PFSK-1 (cell line): ENCODE measurements at regions not wholly inside any gene's neighbourhood (a gene's known extent, or its start where the extent isn't known, plus 50 kb on each side); places are given as distances from the start of the nearest gene placed in this dataset.

Experiments
- SIN3A ChIP-seq: IDR thresholded peaks from 2 replicates; pipeline ENCODE4 v1.6.1; 2012; ENCODE audit warnings: mild to moderate bottlenecking, low read length, moderate library complexity, borderline replicate concordance; ENCODE audit not compliant: insufficient read depth
- TAF1 ChIP-seq: IDR thresholded peaks from 2 replicates; pipeline ENCODE4 v1.6.1; 2012; ENCODE audit warnings: low read length, control low read depth, borderline replicate concordance; ENCODE audit not compliant: insufficient read depth
- TF ChIP-seq, protein P1 (sequence below), 2 experiments: IDR thresholded peaks; 2 replicates each; pipeline versions ENCODE4 v1.6.1 to v1.8.0; 2011 to 2012; ENCODE audit warnings: low read depth in 2 of 2, low read length in 2 of 2, control low read depth in 1 of 2, inconsistent platforms in 1 of 2, mild to moderate bottlenecking in 1 of 2, moderate library complexity in 1 of 2; ENCODE audit not compliant: insufficient read depth in 1 of 2

DNA sequence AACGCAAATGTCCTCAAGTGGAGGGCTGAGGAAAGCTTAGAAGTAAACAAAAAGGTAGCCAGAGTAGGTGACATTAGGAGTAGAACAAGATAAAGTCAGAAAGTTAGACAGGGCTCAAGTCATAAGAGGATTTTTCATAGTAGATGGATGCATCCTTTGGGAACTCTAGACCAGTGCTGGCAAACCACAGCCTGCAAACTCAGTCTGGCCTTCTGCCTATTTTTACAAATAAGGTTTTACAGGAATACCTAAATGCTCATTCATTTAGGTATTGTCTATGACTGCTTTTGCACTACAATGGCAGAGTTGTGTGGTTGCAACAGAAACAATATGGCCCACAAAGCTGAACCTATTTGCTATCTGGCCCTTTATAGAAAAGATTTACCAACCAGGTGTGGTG lies 116.0 kb upstream of the HMHB1 start:
- TF ChIP-seq, protein P1, sequence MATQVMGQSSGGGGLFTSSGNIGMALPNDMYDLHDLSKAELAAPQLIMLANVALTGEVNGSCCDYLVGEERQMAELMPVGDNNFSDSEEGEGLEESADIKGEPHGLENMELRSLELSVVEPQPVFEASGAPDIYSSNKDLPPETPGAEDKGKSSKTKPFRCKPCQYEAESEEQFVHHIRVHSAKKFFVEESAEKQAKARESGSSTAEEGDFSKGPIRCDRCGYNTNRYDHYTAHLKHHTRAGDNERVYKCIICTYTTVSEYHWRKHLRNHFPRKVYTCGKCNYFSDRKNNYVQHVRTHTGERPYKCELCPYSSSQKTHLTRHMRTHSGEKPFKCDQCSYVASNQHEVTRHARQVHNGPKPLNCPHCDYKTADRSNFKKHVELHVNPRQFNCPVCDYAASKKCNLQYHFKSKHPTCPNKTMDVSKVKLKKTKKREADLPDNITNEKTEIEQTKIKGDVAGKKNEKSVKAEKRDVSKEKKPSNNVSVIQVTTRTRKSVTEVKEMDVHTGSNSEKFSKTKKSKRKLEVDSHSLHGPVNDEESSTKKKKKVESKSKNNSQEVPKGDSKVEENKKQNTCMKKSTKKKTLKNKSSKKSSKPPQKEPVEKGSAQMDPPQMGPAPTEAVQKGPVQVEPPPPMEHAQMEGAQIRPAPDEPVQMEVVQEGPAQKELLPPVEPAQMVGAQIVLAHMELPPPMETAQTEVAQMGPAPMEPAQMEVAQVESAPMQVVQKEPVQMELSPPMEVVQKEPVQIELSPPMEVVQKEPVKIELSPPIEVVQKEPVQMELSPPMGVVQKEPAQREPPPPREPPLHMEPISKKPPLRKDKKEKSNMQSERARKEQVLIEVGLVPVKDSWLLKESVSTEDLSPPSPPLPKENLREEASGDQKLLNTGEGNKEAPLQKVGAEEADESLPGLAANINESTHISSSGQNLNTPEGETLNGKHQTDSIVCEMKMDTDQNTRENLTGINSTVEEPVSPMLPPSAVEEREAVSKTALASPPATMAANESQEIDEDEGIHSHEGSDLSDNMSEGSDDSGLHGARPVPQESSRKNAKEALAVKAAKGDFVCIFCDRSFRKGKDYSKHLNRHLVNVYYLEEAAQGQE (IDR thresholded peaks at IDR 0.05; ENCODE audit: insufficient read depth in 1 of 2, low read depth in 2 of 2, low read length in 2 of 2), result no peak
- TF ChIP-seq TAF1 (no peak), SIN3A (no peak)
